ENCODE measurements at regions not wholly inside any gene's neighbourhood (a gene's known extent, or its start where the extent isn't known, plus 50 kb on each side); places are given as distances from the start of the nearest gene placed in this dataset.

DNA sequence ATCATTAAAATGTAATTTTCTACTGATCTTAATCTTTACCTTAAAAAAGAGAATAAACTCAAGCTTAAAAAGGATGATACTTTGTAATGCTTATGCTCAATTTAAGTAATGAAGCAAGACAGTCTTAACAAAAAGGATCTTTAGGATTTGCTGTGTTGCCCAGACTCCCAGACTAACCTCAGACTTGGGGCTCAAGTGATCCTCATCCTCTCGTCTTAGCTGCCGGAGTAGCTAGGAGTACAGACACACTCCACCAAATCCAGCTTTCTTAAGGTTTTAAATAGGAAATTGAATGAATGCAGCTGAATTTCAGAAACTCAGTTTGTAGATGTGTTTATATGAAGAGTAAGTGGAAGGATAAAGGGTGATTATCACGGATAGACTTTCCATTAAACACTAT, 400.5 kb upstream of the DAB2 start:
- no peak for DNase-seq
- Histone ChIP-seq H3K27ac (ENCODE audit: low read depth in 2 of 2, low read length in 2 of 2) (no peak overlapping the region), H3K4me3 (ENCODE audit: low read length in 3 of 3) (no peak overlapping the region), H3K4me1 (ENCODE audit: control insufficient read depth in 2 of 3, insufficient read depth in 2 of 3, low read depth in 1 of 3, low read length in 3 of 3) (no peaks in the 10 kb centered on the region), H3K36me3 (ENCODE audit: control insufficient read depth in 2 of 3, insufficient read depth in 3 of 3, low read length in 3 of 3) (no peaks in the 10 kb centered on the region), H3K9me3 (ENCODE audit: control insufficient read depth in 2 of 3, insufficient read depth in 1 of 3, low read length in 3 of 3) (no peaks in the 10 kb centered on the region), H3K9ac (ENCODE audit: low read length in 3 of 3) (no peak overlapping the region), H3K27me3 (ENCODE audit: control insufficient read depth, insufficient read depth, low read length) (no peaks in the 10 kb centered on the region)
- TF ChIP-seq, protein P1, sequence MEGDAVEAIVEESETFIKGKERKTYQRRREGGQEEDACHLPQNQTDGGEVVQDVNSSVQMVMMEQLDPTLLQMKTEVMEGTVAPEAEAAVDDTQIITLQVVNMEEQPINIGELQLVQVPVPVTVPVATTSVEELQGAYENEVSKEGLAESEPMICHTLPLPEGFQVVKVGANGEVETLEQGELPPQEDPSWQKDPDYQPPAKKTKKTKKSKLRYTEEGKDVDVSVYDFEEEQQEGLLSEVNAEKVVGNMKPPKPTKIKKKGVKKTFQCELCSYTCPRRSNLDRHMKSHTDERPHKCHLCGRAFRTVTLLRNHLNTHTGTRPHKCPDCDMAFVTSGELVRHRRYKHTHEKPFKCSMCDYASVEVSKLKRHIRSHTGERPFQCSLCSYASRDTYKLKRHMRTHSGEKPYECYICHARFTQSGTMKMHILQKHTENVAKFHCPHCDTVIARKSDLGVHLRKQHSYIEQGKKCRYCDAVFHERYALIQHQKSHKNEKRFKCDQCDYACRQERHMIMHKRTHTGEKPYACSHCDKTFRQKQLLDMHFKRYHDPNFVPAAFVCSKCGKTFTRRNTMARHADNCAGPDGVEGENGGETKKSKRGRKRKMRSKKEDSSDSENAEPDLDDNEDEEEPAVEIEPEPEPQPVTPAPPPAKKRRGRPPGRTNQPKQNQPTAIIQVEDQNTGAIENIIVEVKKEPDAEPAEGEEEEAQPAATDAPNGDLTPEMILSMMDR (IDR thresholded peaks at IDR 0.05; ENCODE audit: borderline replicate concordance, extremely low read depth, insufficient read depth), result no peak
- intact Hi-C loops (cut with DNase I), result no loop called here
- no peak for FAIRE-seq

DNA sequence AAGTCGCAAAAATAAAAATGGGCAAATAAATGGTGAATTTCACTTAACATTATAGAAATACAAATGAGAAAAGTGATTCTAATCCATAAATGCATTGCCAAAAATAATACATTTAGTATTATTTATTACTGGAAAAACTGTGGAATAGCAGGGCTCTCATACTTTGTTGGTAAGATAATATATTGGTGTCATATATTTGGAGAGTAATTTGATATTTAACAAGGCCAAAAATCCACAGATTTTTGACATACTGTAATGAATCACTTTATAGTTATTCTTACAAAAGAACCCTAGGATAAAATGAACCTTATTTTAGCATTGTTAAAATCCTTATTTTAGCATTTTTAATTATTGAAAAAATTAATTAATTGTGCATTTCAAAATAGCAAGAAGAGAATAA, 397.2 kb upstream of the DAB2 start:
- TF ChIP-seq, protein P1 (IDR thresholded peaks at IDR 0.05; ENCODE audit: borderline replicate concordance, extremely low read depth, insufficient read depth), result no peak
- intact Hi-C loops (cut with DNase I), result no loop called here
- Histone ChIP-seq H3K36me3 (ENCODE audit: control insufficient read depth in 2 of 3, insufficient read depth in 3 of 3, low read length in 3 of 3) (no peaks in the 10 kb centered on the region), H3K27me3 (ENCODE audit: control insufficient read depth, insufficient read depth, low read length) (no peaks in the 10 kb centered on the region), H3K27ac (ENCODE audit: low read depth in 2 of 2, low read length in 2 of 2) (no peak overlapping the region), H3K4me3 (ENCODE audit: low read length in 3 of 3) (no peak overlapping the region), H3K9ac (ENCODE audit: low read length in 3 of 3) (no peak overlapping the region), H3K4me1 (ENCODE audit: control insufficient read depth in 2 of 3, insufficient read depth in 2 of 3, low read depth in 1 of 3, low read length in 3 of 3) (no peaks in the 10 kb centered on the region), H3K9me3 (ENCODE audit: control insufficient read depth in 2 of 3, insufficient read depth in 1 of 3, low read length in 3 of 3) (no peaks in the 10 kb centered on the region)
- FAIRE-seq, result no peak
- no peak for DNase-seq

DNA sequence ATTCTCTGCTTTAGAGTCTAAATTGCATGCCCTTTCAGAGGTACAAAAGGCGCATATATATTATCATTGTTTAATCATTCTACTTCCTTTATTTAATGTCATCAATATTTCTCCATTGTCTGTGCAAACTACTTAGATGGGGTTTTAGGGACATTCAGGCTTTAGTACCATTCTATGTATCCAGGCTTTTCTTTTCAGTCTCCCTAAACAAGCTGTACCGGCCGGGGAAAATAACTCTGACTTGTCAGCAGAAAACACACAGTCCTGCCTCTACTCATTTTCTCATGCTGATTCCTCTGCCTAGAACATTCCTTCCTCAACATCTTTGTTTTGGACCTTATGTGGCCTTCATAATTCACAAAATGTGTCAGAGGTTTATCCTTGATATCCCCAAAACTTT, 392.1 kb upstream of the DAB2 start:
- Histone ChIP-seq H3K27ac (ENCODE audit: low read depth in 2 of 2, low read length in 2 of 2) (no peak overlapping the region), H3K36me3 (ENCODE audit: control insufficient read depth in 2 of 3, insufficient read depth in 3 of 3, low read length in 3 of 3) (no peaks in the 10 kb centered on the region), H3K4me3 (ENCODE audit: low read length in 3 of 3) (no peak overlapping the region), H3K27me3 (ENCODE audit: control insufficient read depth, insufficient read depth, low read length) (no peaks in the 10 kb centered on the region), H3K9me3 (ENCODE audit: control insufficient read depth in 2 of 3, insufficient read depth in 1 of 3, low read length in 3 of 3) (no peaks in the 10 kb centered on the region), H3K9ac (ENCODE audit: low read length in 3 of 3) (no peak overlapping the region), H3K4me1 (ENCODE audit: control insufficient read depth in 2 of 3, insufficient read depth in 2 of 3, low read depth in 1 of 3, low read length in 3 of 3) (no peaks in the 10 kb centered on the region)
- DNase-seq (no peak), FAIRE-seq (no peak)
- TF ChIP-seq, protein P1 (IDR thresholded peaks at IDR 0.05; ENCODE audit: borderline replicate concordance, extremely low read depth, insufficient read depth), result no peak
- intact Hi-C loops (cut with DNase I), result no loop called here

DNA sequence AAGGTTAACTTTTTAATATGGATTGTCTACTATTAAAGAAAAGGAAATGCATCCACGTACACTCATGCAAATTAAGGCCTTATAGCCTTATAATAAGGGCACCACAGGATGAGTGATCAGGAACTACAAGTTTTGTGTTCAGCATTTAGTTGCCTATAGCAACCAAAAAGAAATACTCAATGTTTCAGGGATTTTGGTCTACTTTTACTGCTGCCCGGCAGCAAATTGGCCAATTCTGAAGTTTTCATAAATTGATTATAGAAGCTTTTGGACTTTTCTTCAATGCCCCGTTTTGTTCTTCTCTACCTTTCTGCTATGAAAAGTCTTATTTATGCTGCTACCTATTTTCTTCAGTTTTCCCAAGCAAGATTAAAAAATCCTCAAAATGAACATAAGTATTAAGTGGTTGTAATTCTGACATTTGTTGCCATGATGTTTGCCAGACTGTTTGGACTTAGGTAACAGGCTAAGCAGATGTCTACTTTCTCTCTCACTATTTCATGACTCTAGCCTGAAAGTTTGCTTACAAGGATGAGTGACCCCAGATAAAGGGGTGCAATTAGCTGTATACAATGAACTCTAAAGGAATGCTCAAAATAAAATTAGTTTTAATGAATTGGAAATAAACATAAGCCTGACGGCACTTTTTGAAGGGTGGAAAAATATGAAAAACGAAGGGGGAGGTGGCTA, 391.5 kb upstream of the DAB2 start:
- no peaks in the 10 kb centered on the region for H3K36me3 ChIP-seq (ENCODE audit: control insufficient read depth in 2 of 3, insufficient read depth in 3 of 3, low read length in 3 of 3)
- H3K9ac ChIP-seq (ENCODE audit: low read length in 3 of 3), result no peak overlapping the region
- no peak for DNase-seq
- H3K27me3 ChIP-seq (ENCODE audit: control insufficient read depth, insufficient read depth, low read length), result no peaks in the 10 kb centered on the region
- no peak overlapping the region for H3K4me3 ChIP-seq (ENCODE audit: low read length in 3 of 3)
- intact Hi-C loops (cut with DNase I), result no loop called here
- H3K4me1 ChIP-seq (ENCODE audit: control insufficient read depth in 2 of 3, insufficient read depth in 2 of 3, low read depth in 1 of 3, low read length in 3 of 3), result no peaks in the 10 kb centered on the region
- no peak for FAIRE-seq
- H3K9me3 ChIP-seq (ENCODE audit: control insufficient read depth in 2 of 3, insufficient read depth in 1 of 3, low read length in 3 of 3), result no peaks in the 10 kb centered on the region
- no peak overlapping the region for H3K27ac ChIP-seq (ENCODE audit: low read depth in 2 of 2, low read length in 2 of 2)
- TF ChIP-seq, protein P1 (IDR thresholded peaks at IDR 0.05; ENCODE audit: borderline replicate concordance, extremely low read depth, insufficient read depth), result no peak
